Parathyroid adenoma (tissue), 2 donors: ENCODE measurements at regions not wholly inside any gene's neighbourhood (a gene's known extent, or its start where the extent isn't known, plus 50 kb on each side); places are given as distances from the start of the nearest gene placed in this dataset.
"Not testable (repeated sequence)": the region's sequence is repeated elsewhere in the genome, so short reads cannot be mapped to it uniquely, and the experiment has no call there.

Experiments used
- H2AFZ ChIP-seq: fragments of 300-600 bp; sonication (generic); one replicate; pipeline ENCODE4 v1.7.0; 2017; ENCODE audit warnings: antibody characterized with exemption, mild to moderate bottlenecking
- H3K27ac ChIP-seq: fragments of 300-600 bp; sonication (generic); one replicate; pipeline ENCODE4 v1.7.0; 2017
- H3K27me3 ChIP-seq: fragments of 300-600 bp; sonication (generic); one replicate; pipeline ENCODE4 v1.7.0; 2017; ENCODE audit warnings: low read length; ENCODE audit not compliant: control insufficient read depth, insufficient read depth
- H3K36me3 ChIP-seq: fragments of 300-600 bp; sonication (generic); one replicate; pipeline ENCODE4 v1.7.0; 2017; ENCODE audit warnings: low read length; ENCODE audit not compliant: control insufficient read depth, insufficient read depth
- H3K4me1 ChIP-seq: fragments of 300-600 bp; sonication (generic); one replicate; pipeline ENCODE4 v1.7.0; 2017; ENCODE audit warnings: control low read depth
- H3K4me2 ChIP-seq: fragments of 300-600 bp; sonication (generic); one replicate; pipeline ENCODE4 v1.7.0; 2017; ENCODE audit warnings: low read length
- H3K4me3 ChIP-seq: fragments of 300-600 bp; sonication (generic); one replicate; pipeline ENCODE4 v1.7.0; 2017; ENCODE audit warnings: low read depth, low read length
- H3K79me2 ChIP-seq: fragments of 300-600 bp; sonication (generic); one replicate; pipeline ENCODE4 v1.7.0; 2017; ENCODE audit warnings: control low read depth
- H3K9ac ChIP-seq: fragments of 300-600 bp; sonication (generic); one replicate; pipeline ENCODE4 v1.7.0; 2017; ENCODE audit warnings: mild to moderate bottlenecking
- H3K9me3 ChIP-seq: fragments of 300-600 bp; sonication (generic); one replicate; pipeline ENCODE4 v1.7.0; 2017; ENCODE audit warnings: low read length; ENCODE audit not compliant: control insufficient read depth
- CTCF ChIP-seq: fragments of 300-600 bp; sonication (generic); IDR thresholded peaks from one replicate; pipeline ENCODE4 v1.7.0; 2017; ENCODE audit warnings: antibody characterized with exemption, mild to moderate bottlenecking
- donor health status: primary hyperparathyroidism.

- H3K27me3 ChIP-seq, result no peaks in the 10 kb centered on the region
- no peaks in the 10 kb centered on the region for H3K79me2 ChIP-seq
- no peak overlapping the region for H2AFZ ChIP-seq
- H3K9me3 ChIP-seq, result no peaks in the 10 kb centered on the region
- H3K4me1 ChIP-seq, result no peaks in the 10 kb centered on the region
- no peak overlapping the region for H3K4me2 ChIP-seq
- H3K9ac ChIP-seq, result no peak overlapping the region
- H3K27ac ChIP-seq, result no peak overlapping the region
- no peaks in the 10 kb centered on the region for H3K36me3 ChIP-seq
- no peak overlapping the region for H3K4me3 ChIP-seq
- TF ChIP-seq CTCF, result no peak
These were observed 163.2 kb downstream of the IER5 start for GRCh38 chr1:181251713-181252075.

GRCh38 chr1:181253601-181254000, 165.1 kb downstream of the IER5 start:
- H3K4me1 ChIP-seq, H3K9me3 ChIP-seq, H3K79me2 ChIP-seq, H3K9ac ChIP-seq, H3K27me3 ChIP-seq, H2AFZ ChIP-seq, H3K4me2 ChIP-seq, H3K27ac ChIP-seq, H3K4me3 ChIP-seq, H3K36me3 ChIP-seq: not testable (repeated sequence)

- H3K79me2 ChIP-seq, result no peaks in the 10 kb centered on the region
- H3K27ac ChIP-seq, result no peak overlapping the region
- no peaks in the 10 kb centered on the region for H3K27me3 ChIP-seq
- H2AFZ ChIP-seq, result no peak overlapping the region
- no peak for TF ChIP-seq CTCF
- H3K9me3 ChIP-seq, result no peaks in the 10 kb centered on the region
- no peak overlapping the region for H3K9ac ChIP-seq
- no peak overlapping the region for H3K4me3 ChIP-seq
- H3K4me2 ChIP-seq, result no peak overlapping the region
- H3K36me3 ChIP-seq, result no peaks in the 10 kb centered on the region
- H3K4me1 ChIP-seq, result no peaks in the 10 kb centered on the region
These were observed 166.9 kb downstream of the IER5 start for GRCh38 chr1:181255270-181255929.

DNA sequence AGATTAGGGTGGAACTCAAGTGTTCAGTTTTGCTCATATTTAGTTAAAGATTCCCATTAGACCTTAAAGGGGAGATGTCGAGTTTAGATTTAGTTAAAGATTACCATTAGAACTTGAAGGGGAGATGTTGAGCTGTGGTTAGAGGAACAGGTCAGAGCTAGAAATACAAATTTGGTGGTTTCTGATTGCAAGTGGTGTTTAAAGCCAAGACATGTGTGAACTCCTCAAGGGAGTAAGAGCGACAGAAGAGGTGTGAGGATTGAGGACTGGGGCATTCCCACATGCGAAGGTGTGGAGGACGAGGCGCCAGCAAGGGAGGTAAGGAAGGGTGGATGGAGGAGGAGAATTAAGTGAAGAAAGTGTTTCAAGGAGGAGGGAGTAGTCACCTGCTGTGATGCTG, 168.6 kb downstream of the IER5 start:
- Histone ChIP-seq H3K9ac (no peak overlapping the region), H3K9me3 (no peaks in the 10 kb centered on the region), H3K27me3 (no peaks in the 10 kb centered on the region), H3K4me1 (no peaks in the 10 kb centered on the region), H3K4me3 (no peak overlapping the region), H3K79me2 (no peaks in the 10 kb centered on the region), H3K36me3 (no peaks in the 10 kb centered on the region), H3K27ac (no peak overlapping the region), H2AFZ (no peak overlapping the region), H3K4me2 (no peak overlapping the region)
- no peak for TF ChIP-seq CTCF

DNA sequence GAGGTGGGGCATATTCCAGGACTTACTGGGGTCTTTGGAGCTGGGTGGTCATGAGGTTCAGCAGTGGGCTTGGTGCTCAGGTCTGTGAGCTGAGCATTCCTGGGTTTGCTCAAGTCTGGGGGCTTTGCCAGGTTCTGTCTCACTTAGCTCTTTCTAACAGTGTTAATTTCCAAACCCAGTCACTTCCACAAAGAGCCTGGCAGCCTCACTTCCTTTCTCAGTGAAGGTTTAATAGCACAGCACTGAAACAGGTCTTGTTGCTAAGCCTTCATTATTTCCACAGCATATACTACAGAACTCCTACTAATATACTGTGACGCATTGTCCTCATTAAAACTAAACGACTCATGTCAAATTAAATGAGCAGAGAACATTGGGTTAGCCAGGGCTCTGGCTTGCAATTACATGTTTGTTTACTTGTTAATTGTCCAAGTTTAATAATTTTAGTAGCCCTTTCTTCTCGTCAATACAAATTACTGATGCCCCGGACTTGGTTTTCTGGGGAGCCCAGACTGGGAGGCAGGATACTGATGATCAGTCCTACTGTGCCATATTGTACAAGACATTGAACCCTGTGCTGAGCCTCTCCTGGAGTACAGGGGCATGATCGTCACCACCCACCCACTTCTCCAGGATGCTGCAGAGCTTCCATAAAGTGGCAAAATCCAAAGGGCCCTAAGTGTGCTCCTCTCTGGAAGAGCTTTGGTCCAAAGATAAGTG, 170.7 kb downstream of the IER5 start:
- Histone ChIP-seq H3K79me2 (no peaks in the 10 kb centered on the region), H3K36me3 (no peaks in the 10 kb centered on the region), H2AFZ (no peak overlapping the region), H3K4me1 (no peaks in the 10 kb centered on the region), H3K9ac (no peak overlapping the region), H3K4me2 (no peak overlapping the region), H3K27ac (no peak overlapping the region), H3K27me3 (no peaks in the 10 kb centered on the region), H3K9me3 (no peaks in the 10 kb centered on the region), H3K4me3 (no peak overlapping the region)
- no peak for TF ChIP-seq CTCF
